ENCODE measurements at regions not wholly inside any gene's neighbourhood (a gene's known extent, or its start where the extent isn't known, plus 50 kb on each side); places are given as distances from the start of the nearest gene placed in this dataset.

DNA sequence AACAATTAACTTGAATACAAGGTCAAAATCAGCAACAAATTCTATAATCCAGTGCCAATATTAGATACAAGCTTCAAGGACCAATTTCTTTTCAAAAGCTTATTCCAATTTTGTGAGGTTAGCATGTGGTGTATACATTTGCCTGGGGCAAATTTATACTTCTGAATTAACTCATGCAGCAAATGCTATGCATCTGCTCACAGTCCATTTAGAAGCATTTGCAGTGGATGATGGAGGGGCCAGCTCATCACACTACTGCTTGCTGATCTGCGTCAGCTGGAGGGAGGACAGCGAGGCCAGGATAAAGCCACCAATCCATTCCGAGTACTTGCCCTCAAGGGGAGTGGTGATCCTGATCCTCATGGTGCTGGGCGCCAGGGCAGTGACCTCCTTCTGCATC, 474.3 kb upstream of the KIF2A start:
- H3K9me1 ChIP-seq (replicated peaks; ENCODE audit: control insufficient read depth, extremely low read depth, insufficient read depth, low read length), result no peaks in the 10 kb centered on the region
- no peaks in the 10 kb centered on the region for H3K36me3 ChIP-seq (ENCODE audit: control insufficient read depth in 2 of 2, extremely low read depth in 1 of 2, insufficient read depth in 2 of 2, low read length in 2 of 2)
- ChIA-PET POLR2A (no interaction called here), CTCF (interaction anchor here (1.3 kb wide), 1 partner anchor 23 kb away, joined by 3 read pairs; no protein-coding TSS in a partner anchor)
- no peak for DNase-seq (ENCODE audit: low read depth, low spot score)
- dilution Hi-C loops (cut with MboI; ENCODE audit: extremely low pct_ligation_motif_present, low sequenced_read_pairs), result no loop called here
- intact Hi-C loops (cut with micrococcal nuclease), result no loop called here
- H3K9me3 ChIP-seq (replicated peaks; ENCODE audit: control insufficient read depth, insufficient read depth, low read length), result no peaks in the 10 kb centered on the region
- no peaks in the 10 kb centered on the region for H3K4me1 ChIP-seq (ENCODE audit: control insufficient read depth, extremely low read depth, insufficient read depth, low read length)
- no peak for TF ChIP-seq GATA2 (IDR thresholded peaks at IDR 0.05; ENCODE audit: insufficient read depth, insufficient read length, low read depth, low read length)
- TF ChIP-seq, protein P1, sequence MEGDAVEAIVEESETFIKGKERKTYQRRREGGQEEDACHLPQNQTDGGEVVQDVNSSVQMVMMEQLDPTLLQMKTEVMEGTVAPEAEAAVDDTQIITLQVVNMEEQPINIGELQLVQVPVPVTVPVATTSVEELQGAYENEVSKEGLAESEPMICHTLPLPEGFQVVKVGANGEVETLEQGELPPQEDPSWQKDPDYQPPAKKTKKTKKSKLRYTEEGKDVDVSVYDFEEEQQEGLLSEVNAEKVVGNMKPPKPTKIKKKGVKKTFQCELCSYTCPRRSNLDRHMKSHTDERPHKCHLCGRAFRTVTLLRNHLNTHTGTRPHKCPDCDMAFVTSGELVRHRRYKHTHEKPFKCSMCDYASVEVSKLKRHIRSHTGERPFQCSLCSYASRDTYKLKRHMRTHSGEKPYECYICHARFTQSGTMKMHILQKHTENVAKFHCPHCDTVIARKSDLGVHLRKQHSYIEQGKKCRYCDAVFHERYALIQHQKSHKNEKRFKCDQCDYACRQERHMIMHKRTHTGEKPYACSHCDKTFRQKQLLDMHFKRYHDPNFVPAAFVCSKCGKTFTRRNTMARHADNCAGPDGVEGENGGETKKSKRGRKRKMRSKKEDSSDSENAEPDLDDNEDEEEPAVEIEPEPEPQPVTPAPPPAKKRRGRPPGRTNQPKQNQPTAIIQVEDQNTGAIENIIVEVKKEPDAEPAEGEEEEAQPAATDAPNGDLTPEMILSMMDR (IDR thresholded peaks at IDR 0.05; ENCODE audit: extremely low read depth in 1 of 2, insufficient read depth in 1 of 2, low read depth in 1 of 2, low read length in 2 of 2), result no peak
- TF ChIP-seq MYC (IDR thresholded peaks at IDR 0.05; ENCODE audit: low read depth, low read length), result no peak
- TF ChIP-seq FOS (IDR thresholded peaks at IDR 0.05; ENCODE audit: borderline replicate concordance, insufficient read depth, low read length), result no peak
- no peak for TF ChIP-seq EZH2 (IDR thresholded peaks at IDR 0.05; ENCODE audit: borderline replicate concordance, low read depth, low read length, severe bottlenecking)
- no peak for TF ChIP-seq JUN (IDR thresholded peaks at IDR 0.05; ENCODE audit: borderline replicate concordance, insufficient read depth, insufficient read length, low read depth)
- TF ChIP-seq, protein P2, sequence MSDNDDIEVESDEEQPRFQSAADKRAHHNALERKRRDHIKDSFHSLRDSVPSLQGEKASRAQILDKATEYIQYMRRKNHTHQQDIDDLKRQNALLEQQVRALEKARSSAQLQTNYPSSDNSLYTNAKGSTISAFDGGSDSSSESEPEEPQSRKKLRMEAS (IDR thresholded peaks at IDR 0.05; ENCODE audit: insufficient read depth, insufficient read length), result no peak
- TF ChIP-seq POLR2AphosphoS5 (IDR thresholded peaks at IDR 0.05; ENCODE audit: insufficient read depth, low read depth, low read length), result no peak
- no peak for TF ChIP-seq POLR2A (IDR thresholded peaks at IDR 0.05; ENCODE audit: low read depth, low read length)
- no peak overlapping the region for H3K27ac ChIP-seq (ENCODE audit: insufficient read depth, low read depth, low read length)
- no peak for FAIRE-seq
- peaks cover 0 to 5% of the 10 kb centered on the region in 2 experiments for H3K27me3 ChIP-seq (ENCODE audit: control insufficient read depth in 2 of 2, insufficient read depth in 2 of 2, low read length in 2 of 2)
- no peak overlapping the region for H3K4me3 ChIP-seq (replicated peaks in 1 of 3; ENCODE audit: insufficient read depth in 1 of 3, low read depth in 1 of 3, low read length in 3 of 3)
- H3K9ac ChIP-seq (replicated peaks; ENCODE audit: extremely low read depth, insufficient read depth, low read length), result no peak overlapping the region
- H3K79me2 ChIP-seq (ENCODE audit: control insufficient read depth, insufficient read depth, low read length), result no peaks in the 10 kb centered on the region
- no peak overlapping the region for H3K4me2 ChIP-seq (ENCODE audit: insufficient read depth, low read length)
- BruUV-seq (replicated peaks), result no TSS peak
- no peaks in the 10 kb centered on the region for H4K20me1 ChIP-seq (replicated peaks; ENCODE audit: control insufficient read depth, extremely low read depth, insufficient read depth, low read length)
- H2AFZ ChIP-seq (ENCODE audit: low read depth, low read length), result no peak overlapping the region
